NCI-H345 (cell line): ENCODE measurements at regions not wholly inside any gene's neighbourhood (a gene's known extent, or its start where the extent isn't known, plus 50 kb on each side); places are given as distances from the start of the nearest gene placed in this dataset.
"Not testable (repeated sequence)": the region's sequence is repeated elsewhere in the genome, so short reads cannot be mapped to it uniquely, and the experiment has no call there.

Source experiments
- DNase-seq: peaks from one replicate; lab custom pipeline; 2025; lab: John Stamatoyannopoulos, UW

- peak; percentile 9 for DNase-seq
These were observed 201.3 kb downstream of the RBM46 start for GRCh38 chr4:154982187-154983047.

- no peak for DNase-seq
These were observed 202.6 kb downstream of the RBM46 start for GRCh38 chr4:154983714-154984113.

- no peak for DNase-seq
These were observed 203.1 kb downstream of the RBM46 start for GRCh38 chr4:154984148-154984547.

GRCh38 chr4:154984616-154985015 lies 203.5 kb downstream of the RBM46 start:
- DNase-seq, result no peak

GRCh38 chr4:154985673-154986072 lies 204.6 kb downstream of the RBM46 start:
- DNase-seq, result no peak

GRCh38 chr4:154988511-154988910 lies 207.4 kb downstream of the RBM46 start:
- no peak for DNase-seq

GRCh38 chr4:154989511-154989910 lies 208.4 kb downstream of the RBM46 start:
- no peak for DNase-seq

- DNase-seq, result not testable (repeated sequence)
These were observed 210.6 kb upstream of the NPY2R start for GRCh38 chr4:154997866-154998265.

GRCh38 chr4:154998284-154998683 lies 210.2 kb upstream of the NPY2R start:
- DNase-seq, result no peak

- no peak for DNase-seq
These were observed 209.7 kb upstream of the NPY2R start for GRCh38 chr4:154998773-154999172.

GRCh38 chr4:154999950-155000578 lies 208.4 kb upstream of the NPY2R start:
- DNase-seq, result no peak

GRCh38 chr4:155001251-155001650 lies 207.2 kb upstream of the NPY2R start:
- no peak for DNase-seq

GRCh38 chr4:155005395-155006090 lies 202.9 kb upstream of the NPY2R start:
- no peak for DNase-seq

- no peak for DNase-seq
These were observed 200.7 kb upstream of the NPY2R start for GRCh38 chr4:155007660-155008176.

GRCh38 chr4:155008389-155008788 lies 200.0 kb upstream of the NPY2R start:
- DNase-seq, result no peak

GRCh38 chr4:155009288-155009687 lies 199.1 kb upstream of the NPY2R start:
- no peak for DNase-seq

GRCh38 chr4:155010376-155010775 lies 198.1 kb upstream of the NPY2R start:
- no peak for DNase-seq

GRCh38 chr4:155011163-155011780 lies 197.2 kb upstream of the NPY2R start:
- DNase-seq, result no peak

- DNase-seq, result no peak
These were observed 196.0 kb upstream of the NPY2R start for GRCh38 chr4:155012469-155012868.

GRCh38 chr4:155017426-155017825 lies 191.0 kb upstream of the NPY2R start:
- no peak for DNase-seq

GRCh38 chr4:155025762-155026457 lies 182.5 kb upstream of the NPY2R start:
- DNase-seq, result no peak

GRCh38 chr4:155026715-155027114 lies 181.7 kb upstream of the NPY2R start:
- DNase-seq, result no peak
